Nephron (organoid): ENCODE measurements at regions not wholly inside any gene's neighbourhood (a gene's known extent, or its start where the extent isn't known, plus 50 kb on each side); places are given as distances from the start of the nearest gene placed in this dataset.
"Not testable (repeated sequence)": the region's sequence is repeated elsewhere in the genome, so short reads cannot be mapped to it uniquely, and the experiment has no call there.

ENCODE experiments used
- H3K27ac Mint-ChIP-seq, 3 experiments: 2 replicates each; pipeline ENCODE4 v1.8.0; 2020; ENCODE audit warnings: mixed read lengths in 3 of 3, mild to moderate bottlenecking in 2 of 3, moderate library complexity in 1 of 3
- H3K27me3 Mint-ChIP-seq: 2 replicates; pipeline ENCODE4 v1.8.0; 2021; ENCODE audit warnings: low read depth, mild to moderate bottlenecking, moderate library complexity, mixed read lengths
- H3K36me3 Mint-ChIP-seq: 2 replicates; pipeline ENCODE4 v1.8.0; 2020; ENCODE audit warnings: low read depth, mixed read lengths
- H3K4me1 Mint-ChIP-seq: 2 replicates; pipeline ENCODE4 v1.8.0; 2020; ENCODE audit warnings: mixed read lengths
- H3K4me3 Mint-ChIP-seq, 3 experiments: 2 replicates each; pipeline ENCODE4 v1.8.0; 2020; ENCODE audit warnings: mild to moderate bottlenecking in 3 of 3, mixed read lengths in 3 of 3, moderate library complexity in 2 of 3
- H3K9me3 Mint-ChIP-seq: 2 replicates; pipeline ENCODE4 v1.8.0; 2020; ENCODE audit warnings: mixed read lengths
- TF ChIP-seq, protein P1 (sequence below), 3 experiments: fragments of 200-600 bp; sonication (generic); IDR thresholded peaks; one replicate each; pipeline ENCODE4 v1.5.0; 2021; ENCODE audit warnings: antibody characterized with exemption in 3 of 3; ENCODE audit not compliant: unreplicated experiment in 3 of 3

DNA sequence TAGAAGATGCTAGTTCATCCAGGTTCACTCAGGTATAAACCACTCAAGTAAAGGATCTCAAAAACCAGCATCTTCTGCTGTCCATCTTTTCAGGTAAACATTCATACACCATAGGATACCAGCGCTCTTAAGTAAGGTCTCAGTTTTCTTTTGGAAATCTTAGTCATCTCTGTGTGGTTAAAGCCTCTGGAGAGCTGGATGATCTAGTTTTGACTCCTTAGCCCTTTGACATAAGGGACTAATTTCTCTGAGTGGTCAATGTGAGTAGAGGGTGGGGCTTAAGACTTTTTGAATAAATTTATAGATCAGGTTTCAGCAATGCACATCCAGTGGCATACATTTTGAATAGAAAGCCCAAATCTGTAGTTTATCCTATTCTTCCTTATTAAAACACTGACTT is 92.3 kb downstream of the CTH start:
- Mint-ChIP-seq H3K27me3 (peaks cover 4% of the 10 kb centered on the region), H3K4me3 (no peak overlapping the region), H3K36me3 (no peaks in the 10 kb centered on the region), H3K4me1 (no peaks in the 10 kb centered on the region), H3K27ac (no peak overlapping the region), H3K9me3 (no peaks in the 10 kb centered on the region)
- TF ChIP-seq, protein P1, sequence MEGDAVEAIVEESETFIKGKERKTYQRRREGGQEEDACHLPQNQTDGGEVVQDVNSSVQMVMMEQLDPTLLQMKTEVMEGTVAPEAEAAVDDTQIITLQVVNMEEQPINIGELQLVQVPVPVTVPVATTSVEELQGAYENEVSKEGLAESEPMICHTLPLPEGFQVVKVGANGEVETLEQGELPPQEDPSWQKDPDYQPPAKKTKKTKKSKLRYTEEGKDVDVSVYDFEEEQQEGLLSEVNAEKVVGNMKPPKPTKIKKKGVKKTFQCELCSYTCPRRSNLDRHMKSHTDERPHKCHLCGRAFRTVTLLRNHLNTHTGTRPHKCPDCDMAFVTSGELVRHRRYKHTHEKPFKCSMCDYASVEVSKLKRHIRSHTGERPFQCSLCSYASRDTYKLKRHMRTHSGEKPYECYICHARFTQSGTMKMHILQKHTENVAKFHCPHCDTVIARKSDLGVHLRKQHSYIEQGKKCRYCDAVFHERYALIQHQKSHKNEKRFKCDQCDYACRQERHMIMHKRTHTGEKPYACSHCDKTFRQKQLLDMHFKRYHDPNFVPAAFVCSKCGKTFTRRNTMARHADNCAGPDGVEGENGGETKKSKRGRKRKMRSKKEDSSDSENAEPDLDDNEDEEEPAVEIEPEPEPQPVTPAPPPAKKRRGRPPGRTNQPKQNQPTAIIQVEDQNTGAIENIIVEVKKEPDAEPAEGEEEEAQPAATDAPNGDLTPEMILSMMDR (IDR thresholded peaks at IDR 0.05; ENCODE audit: unreplicated experiment in 3 of 3) = no peak

DNA sequence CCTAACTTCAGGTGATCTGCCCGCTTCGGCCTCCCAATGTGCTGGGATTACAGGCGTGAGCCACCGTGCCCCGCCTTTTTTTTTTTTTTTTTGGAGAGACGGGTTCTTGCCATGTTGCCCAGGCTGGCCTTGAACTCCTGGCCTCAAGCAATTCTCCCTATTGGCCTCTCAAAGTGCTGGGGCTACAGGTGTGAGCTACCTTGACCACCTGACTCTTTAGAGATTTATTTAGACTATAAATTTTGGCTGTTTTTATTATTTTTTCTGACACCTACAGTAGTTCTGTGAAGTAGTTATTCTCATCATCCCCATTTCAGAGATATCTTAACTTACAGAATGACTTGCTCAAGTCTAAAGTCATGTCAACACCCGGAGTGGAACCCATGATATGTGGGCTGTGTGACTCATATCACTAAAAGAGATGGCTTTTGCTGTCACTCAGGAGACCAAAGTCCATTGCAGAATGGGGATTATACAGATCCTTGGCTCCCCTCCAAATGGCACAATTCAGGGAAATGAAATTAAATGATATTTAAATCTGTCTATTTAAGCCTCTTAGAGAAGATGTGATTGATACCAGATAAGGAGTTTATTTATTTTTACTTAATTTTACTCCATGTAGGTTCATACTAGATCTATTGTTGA is 93.2 kb downstream of the CTH start:
- TF ChIP-seq, protein P1 (IDR thresholded peaks at IDR 0.05; ENCODE audit: unreplicated experiment in 3 of 3) = no peak
- Mint-ChIP-seq H3K27ac (peak overlapping the region in 1 of 3 experiments; percentile 66), H3K36me3 (no peaks in the 10 kb centered on the region), H3K4me3 (no peak overlapping the region), H3K9me3 (no peaks in the 10 kb centered on the region), H3K27me3 (peaks cover 4% of the 10 kb centered on the region), H3K4me1 (no peaks in the 10 kb centered on the region)

GRCh38 chr1:70504821-70505193 is 93.7 kb downstream of the CTH start:
- Mint-ChIP-seq H3K36me3 (no peaks in the 10 kb centered on the region), H3K9me3 (no peaks in the 10 kb centered on the region), H3K4me1 (peaks cover under 1% of the 10 kb centered on the region), H3K27ac (peak overlapping the region in 1 of 3 experiments; percentile 66), H3K4me3 (no peak overlapping the region), H3K27me3 (peaks cover 4% of the 10 kb centered on the region)
- TF ChIP-seq, protein P1 (IDR thresholded peaks at IDR 0.05; ENCODE audit: unreplicated experiment in 3 of 3) = no peak

DNA sequence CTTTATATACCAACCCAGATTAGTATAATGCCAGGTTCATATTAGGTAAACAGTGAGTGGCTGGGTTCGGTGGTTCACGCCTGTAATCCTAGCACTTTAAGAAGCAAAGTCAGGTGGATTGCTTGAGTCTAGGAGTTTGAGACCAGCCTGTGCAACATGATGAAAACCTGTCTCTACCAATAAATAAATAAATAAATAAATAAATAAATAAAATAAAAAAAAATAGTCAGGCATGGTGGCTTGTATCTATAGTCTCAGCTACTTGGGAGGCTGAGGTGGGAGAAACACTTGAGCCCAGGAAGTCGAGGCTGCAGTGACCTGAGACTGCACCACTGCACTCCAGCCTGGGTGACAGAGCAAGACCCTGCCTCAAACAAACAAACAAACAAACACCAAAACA is 96.9 kb downstream of the CTH start:
- H3K27me3 Mint-ChIP-seq, H3K4me3 Mint-ChIP-seq, H3K36me3 Mint-ChIP-seq, H3K27ac Mint-ChIP-seq, H3K9me3 Mint-ChIP-seq, H3K4me1 Mint-ChIP-seq: not testable (repeated sequence)

DNA sequence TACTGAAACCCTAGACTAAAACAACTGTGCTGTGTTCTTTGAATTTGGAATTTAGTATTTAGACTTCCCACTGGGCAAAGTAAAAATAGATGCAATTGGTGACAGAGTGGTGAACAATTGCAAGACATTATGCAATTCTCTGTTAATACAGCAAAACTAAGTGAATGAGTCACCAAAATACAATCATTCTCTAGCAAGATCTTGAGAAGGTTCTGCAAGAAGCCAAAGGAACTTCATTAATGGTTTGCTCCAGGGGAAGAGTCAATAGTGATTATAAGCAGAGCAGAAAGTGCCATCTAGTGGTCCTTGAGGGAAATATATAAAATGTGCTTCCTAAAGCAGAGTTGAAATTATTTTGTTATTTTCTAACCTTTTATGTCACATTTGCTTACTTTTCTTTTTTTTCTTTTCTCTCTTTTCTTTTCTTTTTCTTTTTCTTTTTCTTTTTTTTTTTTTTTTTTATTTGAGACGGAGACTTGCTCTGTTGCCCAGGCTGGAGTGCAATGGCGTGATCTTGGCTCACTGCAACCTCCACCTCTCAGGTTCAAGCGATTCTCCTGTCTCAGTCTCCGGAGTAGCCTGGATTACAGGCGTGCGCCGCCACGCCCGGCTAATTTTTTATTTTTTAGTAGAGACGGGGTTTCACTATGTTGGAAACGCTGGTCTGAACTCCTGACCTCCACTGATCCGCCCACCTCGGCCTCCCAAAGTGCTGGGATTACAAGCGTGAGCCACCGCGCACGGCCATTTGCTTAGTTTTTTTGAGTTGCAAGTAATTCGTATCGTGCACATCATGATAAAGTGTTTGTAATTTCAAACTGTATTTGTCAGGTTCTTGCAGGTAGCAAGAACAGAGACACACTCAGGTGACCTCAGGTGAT is 99.2 kb downstream of the CTH start:
- no peaks in the 10 kb centered on the region for H3K9me3 Mint-ChIP-seq

DNA sequence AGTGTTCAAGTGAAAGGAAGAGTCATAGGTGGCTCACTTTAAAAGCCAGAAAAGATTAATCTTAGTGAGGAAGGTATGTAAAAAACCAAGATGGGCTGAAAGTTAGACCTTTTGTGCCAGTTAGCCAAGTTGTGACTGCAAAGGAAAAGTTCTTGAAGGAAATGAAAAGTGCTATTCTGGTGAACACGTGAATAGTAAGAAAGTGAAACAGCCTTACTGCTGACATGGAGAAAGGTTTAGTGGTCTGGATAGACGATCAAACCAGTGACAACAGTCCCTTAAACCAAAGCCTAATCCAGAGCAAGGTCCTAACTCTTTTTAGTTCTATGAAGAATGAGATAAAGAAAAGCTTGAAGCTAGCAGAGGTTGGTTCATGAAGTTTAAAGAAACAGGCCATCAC is 106.4 kb downstream of the CTH start:
- Mint-ChIP-seq H3K4me1 (no peaks in the 10 kb centered on the region), H3K9me3 (no peaks in the 10 kb centered on the region), H3K4me3 (no peak overlapping the region), H3K27me3 (no peaks in the 10 kb centered on the region), H3K27ac (no peak overlapping the region), H3K36me3 (no peaks in the 10 kb centered on the region)
- TF ChIP-seq, protein P1 (IDR thresholded peaks at IDR 0.05; ENCODE audit: unreplicated experiment in 3 of 3) = no peak

More for the DNA sequence above, 99.2 kb downstream of the CTH start:
- no peaks in the 10 kb centered on the region for H3K36me3 Mint-ChIP-seq
- no peak overlapping the region for H3K4me3 Mint-ChIP-seq
- TF ChIP-seq, protein P1 (IDR thresholded peaks at IDR 0.05; ENCODE audit: unreplicated experiment in 3 of 3) = peak; percentile 65 to 71 (median 71)
- H3K4me1 Mint-ChIP-seq = peaks cover 4% of the 10 kb centered on the region
- peaks cover 4% of the 10 kb centered on the region for H3K27me3 Mint-ChIP-seq
- no peak overlapping the region for H3K27ac Mint-ChIP-seq
